DOHH2 (cell line): ENCODE measurements at regions not wholly inside any gene's neighbourhood (a gene's known extent, or its start where the extent isn't known, plus 50 kb on each side); places are given as distances from the start of the nearest gene placed in this dataset.

Experiments
- EZH2phosphoT487 ChIP-seq: fragments of 200-600 bp; sonication (generic); IDR thresholded peaks from 2 replicates; pipeline ENCODE4 v1.6.1; 2017; ENCODE audit warnings: borderline replicate concordance, mild to moderate bottlenecking, antibody characterized with exemption, low read length, moderate library complexity, mixed read lengths
- TF ChIP-seq, protein P1 (sequence below): fragments of 200-600 bp; sonication (generic); IDR thresholded peaks from one replicate; pipeline ENCODE4 v1.5.1; 2014; ENCODE audit warnings: antibody characterized with exemption, mild to moderate bottlenecking, low read depth, low read length; ENCODE audit not compliant: poor library complexity, severe bottlenecking

DNA sequence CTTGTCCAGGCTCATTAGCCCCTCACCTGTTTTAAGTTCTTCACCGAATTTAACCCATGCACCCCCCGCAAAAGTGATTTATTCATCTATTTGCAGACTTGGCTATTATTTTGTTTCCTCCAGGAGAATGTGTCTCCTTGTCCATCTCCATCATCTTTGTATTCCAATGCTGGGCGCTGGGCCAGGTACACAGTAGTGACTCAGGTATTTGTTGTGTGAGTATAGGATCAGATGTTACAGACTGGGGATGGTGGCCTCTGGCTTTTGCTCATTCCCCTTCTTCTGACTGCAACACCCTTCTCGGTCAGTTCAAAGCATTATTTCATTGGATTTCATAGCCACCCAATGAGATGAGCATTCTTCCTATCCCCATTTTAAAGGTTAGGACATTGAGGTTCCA, 408.2 kb downstream of the MN1 start:
- TF ChIP-seq, protein P1, sequence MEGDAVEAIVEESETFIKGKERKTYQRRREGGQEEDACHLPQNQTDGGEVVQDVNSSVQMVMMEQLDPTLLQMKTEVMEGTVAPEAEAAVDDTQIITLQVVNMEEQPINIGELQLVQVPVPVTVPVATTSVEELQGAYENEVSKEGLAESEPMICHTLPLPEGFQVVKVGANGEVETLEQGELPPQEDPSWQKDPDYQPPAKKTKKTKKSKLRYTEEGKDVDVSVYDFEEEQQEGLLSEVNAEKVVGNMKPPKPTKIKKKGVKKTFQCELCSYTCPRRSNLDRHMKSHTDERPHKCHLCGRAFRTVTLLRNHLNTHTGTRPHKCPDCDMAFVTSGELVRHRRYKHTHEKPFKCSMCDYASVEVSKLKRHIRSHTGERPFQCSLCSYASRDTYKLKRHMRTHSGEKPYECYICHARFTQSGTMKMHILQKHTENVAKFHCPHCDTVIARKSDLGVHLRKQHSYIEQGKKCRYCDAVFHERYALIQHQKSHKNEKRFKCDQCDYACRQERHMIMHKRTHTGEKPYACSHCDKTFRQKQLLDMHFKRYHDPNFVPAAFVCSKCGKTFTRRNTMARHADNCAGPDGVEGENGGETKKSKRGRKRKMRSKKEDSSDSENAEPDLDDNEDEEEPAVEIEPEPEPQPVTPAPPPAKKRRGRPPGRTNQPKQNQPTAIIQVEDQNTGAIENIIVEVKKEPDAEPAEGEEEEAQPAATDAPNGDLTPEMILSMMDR, result no peak
- TF ChIP-seq EZH2phosphoT487, result no peak
